Colonic mucosa (tissue), 4 donors: ENCODE measurements at regions not wholly inside any gene's neighbourhood (a gene's known extent, or its start where the extent isn't known, plus 50 kb on each side); places are given as distances from the start of the nearest gene placed in this dataset.
"Not testable (repeated sequence)": the region's sequence is repeated elsewhere in the genome, so short reads cannot be mapped to it uniquely, and the experiment has no call there.

Experiments
- DNase-seq: peaks from one replicate; pipeline ENCODE4 v3.0.0-alpha.2; 2020
- H3K27ac ChIP-seq: fragments of 200-600 bp; one replicate; pipeline ENCODE4 v1.8.0; 2021
- H3K27me3 ChIP-seq: fragments of 200-600 bp; one replicate; pipeline ENCODE4 v1.8.0; 2021
- H3K36me3 ChIP-seq: fragments of 200-600 bp; one replicate; pipeline ENCODE4 v1.8.0; 2021
- H3K4me1 ChIP-seq: fragments of 200-600 bp; one replicate; pipeline ENCODE4 v1.8.0; 2021; ENCODE audit warnings: mild to moderate bottlenecking
- H3K4me3 ChIP-seq: fragments of 200-600 bp; one replicate; pipeline ENCODE4 v1.8.0; 2021
- H3K9ac ChIP-seq, 2 donors: one replicate each; pipeline ENCODE4 v1.7.0; 2013; ENCODE audit warnings: control low read depth in 2 of 2, low read depth in 2 of 2, low read length in 2 of 2
- H3K9me3 ChIP-seq: fragments of 200-600 bp; one replicate; pipeline ENCODE4 v1.8.0; 2021
- intact Hi-C: fragments of 100-400 bp; cut with DNase I; formaldehyde crosslinking; loops from one replicate; pipeline ENCODE4 v1.14.1; 2022
- TF ChIP-seq, protein P1 (sequence below): fragments of 200-600 bp; IDR thresholded peaks from one replicate; pipeline ENCODE4 v1.8.0; 2022; ENCODE audit warnings: antibody characterized with exemption, mild to moderate bottlenecking
- donor health status: healthy.
- donor health status: DM: no; HTN: no; CAD: no.
- donor health status: DM: no; HTN: no; CAD: no.

DNA sequence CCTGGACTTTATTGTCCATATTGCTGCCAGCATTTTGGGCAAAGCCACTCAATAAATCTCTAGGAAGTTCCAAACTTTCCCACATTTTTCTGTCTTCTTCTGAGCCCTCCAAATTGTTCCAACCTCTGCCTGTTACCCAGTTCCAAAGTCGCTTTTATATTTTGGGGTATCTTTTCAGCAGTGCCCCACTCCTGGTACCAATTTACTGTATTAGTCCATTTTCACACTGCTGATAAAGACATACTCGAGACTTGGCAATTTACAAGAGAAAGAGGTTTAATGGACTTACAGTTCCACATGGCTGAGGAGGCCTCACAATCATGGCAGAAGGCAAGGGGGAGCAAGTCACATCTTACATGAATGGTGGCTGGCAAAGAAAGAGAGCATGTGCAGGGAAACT is 53.4 kb downstream of the AHSP start:
- intact Hi-C loops, H3K9me3 ChIP-seq, DNase-seq, H3K27me3 ChIP-seq, H3K9ac ChIP-seq, H3K27ac ChIP-seq, H3K36me3 ChIP-seq, H3K4me3 ChIP-seq, H3K4me1 ChIP-seq: not testable (repeated sequence)

DNA sequence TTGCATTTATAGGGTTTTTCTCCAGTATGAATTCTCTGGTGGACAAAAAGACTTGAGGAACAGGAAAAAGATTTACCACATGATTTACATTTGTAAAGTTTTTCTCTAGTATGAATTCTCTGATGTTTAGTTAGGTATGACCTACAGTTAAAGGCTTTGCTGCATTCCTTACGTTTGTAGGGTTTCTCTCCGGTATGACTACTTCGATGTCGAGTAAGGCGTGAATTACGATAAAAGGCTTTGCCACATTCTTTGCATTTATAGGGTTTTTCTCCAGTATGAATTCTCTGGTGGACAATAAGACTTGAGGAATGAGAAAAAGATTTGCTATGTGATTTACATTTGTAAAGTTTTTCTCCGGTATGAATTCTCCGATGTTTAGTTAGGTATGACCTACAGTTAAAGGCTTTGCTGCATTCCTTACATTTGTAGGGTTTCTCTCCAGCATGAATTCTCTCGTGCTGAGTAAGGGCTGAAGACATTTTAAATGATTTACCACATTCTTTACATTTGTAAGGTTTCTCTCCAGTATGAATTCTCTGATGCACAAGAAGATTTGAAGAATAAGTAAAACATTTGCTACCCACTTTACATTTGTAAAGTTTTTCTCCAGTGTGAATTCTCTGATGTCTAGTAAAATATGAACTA is 74.2 kb downstream of the AHSP start:
- intact Hi-C loops, H3K9me3 ChIP-seq: not testable (repeated sequence)

DNA sequence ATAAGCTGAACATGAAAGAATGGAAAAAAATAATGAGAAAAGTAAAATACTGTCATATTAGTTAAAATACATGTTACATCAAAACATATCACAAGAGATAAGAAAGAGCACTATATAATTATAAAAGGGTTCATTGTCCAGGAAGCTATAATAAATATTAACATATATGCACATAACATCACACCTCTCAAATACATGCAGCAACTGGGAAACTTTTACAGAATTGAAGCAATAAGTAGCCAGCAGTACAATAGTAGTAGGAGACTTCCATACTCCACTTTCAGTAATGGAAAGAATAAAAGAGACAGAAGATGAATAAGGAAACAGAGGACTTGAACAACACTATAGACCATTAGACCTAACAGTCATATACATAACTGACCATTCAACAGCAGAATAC is 90.4 kb downstream of the AHSP start:
- no peaks in the 10 kb centered on the region for H3K27me3 ChIP-seq
- intact Hi-C loops = no loop called here
- no peak overlapping the region for H3K9ac ChIP-seq
- no peaks in the 10 kb centered on the region for H3K9me3 ChIP-seq
- TF ChIP-seq, protein P1, sequence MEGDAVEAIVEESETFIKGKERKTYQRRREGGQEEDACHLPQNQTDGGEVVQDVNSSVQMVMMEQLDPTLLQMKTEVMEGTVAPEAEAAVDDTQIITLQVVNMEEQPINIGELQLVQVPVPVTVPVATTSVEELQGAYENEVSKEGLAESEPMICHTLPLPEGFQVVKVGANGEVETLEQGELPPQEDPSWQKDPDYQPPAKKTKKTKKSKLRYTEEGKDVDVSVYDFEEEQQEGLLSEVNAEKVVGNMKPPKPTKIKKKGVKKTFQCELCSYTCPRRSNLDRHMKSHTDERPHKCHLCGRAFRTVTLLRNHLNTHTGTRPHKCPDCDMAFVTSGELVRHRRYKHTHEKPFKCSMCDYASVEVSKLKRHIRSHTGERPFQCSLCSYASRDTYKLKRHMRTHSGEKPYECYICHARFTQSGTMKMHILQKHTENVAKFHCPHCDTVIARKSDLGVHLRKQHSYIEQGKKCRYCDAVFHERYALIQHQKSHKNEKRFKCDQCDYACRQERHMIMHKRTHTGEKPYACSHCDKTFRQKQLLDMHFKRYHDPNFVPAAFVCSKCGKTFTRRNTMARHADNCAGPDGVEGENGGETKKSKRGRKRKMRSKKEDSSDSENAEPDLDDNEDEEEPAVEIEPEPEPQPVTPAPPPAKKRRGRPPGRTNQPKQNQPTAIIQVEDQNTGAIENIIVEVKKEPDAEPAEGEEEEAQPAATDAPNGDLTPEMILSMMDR = no peak
- H3K27ac ChIP-seq = no peak overlapping the region
- DNase-seq = no peak
- H3K4me3 ChIP-seq = no peak overlapping the region
- no peaks in the 10 kb centered on the region for H3K36me3 ChIP-seq
- H3K4me1 ChIP-seq = no peaks in the 10 kb centered on the region

More for the DNA sequence above, 74.2 kb downstream of the AHSP start:
- H3K27me3 ChIP-seq, H3K4me1 ChIP-seq, H3K4me3 ChIP-seq, DNase-seq, H3K36me3 ChIP-seq, H3K27ac ChIP-seq, H3K9ac ChIP-seq: not testable (repeated sequence)

DNA sequence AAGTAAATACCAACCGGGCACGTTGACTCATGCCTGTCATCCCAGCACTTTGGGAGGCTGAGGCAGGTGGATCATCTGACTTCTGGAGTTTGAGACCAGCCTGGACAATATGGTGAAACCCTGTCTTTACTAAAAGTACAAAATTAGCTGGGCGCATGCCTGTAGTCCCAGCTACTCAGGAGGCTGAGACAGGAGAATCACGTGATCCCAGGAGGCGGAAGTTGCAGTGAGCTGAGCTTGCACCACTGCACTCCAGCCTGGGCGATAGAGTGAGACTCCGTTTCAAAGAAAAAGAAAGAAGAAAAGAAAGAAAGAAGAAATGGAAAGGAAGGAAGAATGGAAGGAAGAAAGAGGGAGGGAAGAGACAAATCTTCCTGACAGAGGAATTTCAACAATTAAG is 108.7 kb downstream of the AHSP start:
- Histone ChIP-seq H3K9ac (no peak overlapping the region), H3K4me1 (no peaks in the 10 kb centered on the region), H3K36me3 (no peaks in the 10 kb centered on the region), H3K4me3 (no peak overlapping the region), H3K9me3 (no peaks in the 10 kb centered on the region), H3K27me3 (no peaks in the 10 kb centered on the region), H3K27ac (no peak overlapping the region)
- intact Hi-C loops = no loop called here
- DNase-seq = no peak
- TF ChIP-seq, protein P1 = no peak

DNA sequence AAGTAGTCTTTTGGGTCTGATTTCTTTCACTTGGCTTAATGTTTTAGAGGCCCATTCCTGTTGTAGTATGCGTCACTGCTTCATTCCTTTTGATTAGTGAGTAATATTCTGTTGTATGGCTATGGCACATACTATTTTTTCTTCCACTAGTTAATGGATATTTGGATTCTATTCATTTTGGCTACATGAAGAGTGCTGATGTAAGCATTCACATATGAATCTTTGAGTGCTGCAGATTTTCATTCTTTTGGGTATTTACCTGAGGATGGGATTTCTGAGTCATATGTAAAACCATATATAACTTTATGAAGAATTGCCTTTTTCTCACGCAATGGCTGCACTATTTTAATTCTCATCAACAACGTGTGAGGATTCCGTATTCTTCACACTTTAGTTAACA is 113.6 kb downstream of the AHSP start:
- no peaks in the 10 kb centered on the region for H3K27me3 ChIP-seq
- TF ChIP-seq, protein P1 = no peak
- no peak for DNase-seq
- intact Hi-C loops = no loop called here
- H3K9ac ChIP-seq = no peak overlapping the region
- H3K27ac ChIP-seq = no peak overlapping the region
- no peaks in the 10 kb centered on the region for H3K4me1 ChIP-seq
- no peak overlapping the region for H3K4me3 ChIP-seq
- no peaks in the 10 kb centered on the region for H3K9me3 ChIP-seq
- H3K36me3 ChIP-seq = no peaks in the 10 kb centered on the region

DNA sequence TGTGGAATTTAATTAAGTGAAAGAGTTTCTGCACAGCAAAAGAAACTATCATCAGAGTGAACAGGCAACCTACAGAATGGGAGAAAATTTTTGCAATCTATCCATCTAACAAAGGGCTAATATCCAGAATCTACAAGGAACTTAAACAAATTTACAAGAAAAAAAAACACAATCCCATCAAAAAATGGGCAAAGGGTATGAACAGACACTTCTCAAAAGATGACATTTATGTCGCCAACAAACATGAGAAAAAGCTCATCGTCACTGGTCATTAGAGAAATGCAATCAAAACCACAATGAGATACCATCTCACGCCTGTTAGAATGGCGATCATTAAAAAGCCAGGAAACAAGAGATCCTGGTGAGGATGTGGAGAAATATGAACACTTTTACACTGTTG is 128.0 kb downstream of the AHSP start:
- H3K9ac ChIP-seq, H3K4me1 ChIP-seq, H3K27me3 ChIP-seq, intact Hi-C loops, H3K9me3 ChIP-seq, DNase-seq, H3K4me3 ChIP-seq, H3K27ac ChIP-seq, H3K36me3 ChIP-seq: not testable (repeated sequence)

DNA sequence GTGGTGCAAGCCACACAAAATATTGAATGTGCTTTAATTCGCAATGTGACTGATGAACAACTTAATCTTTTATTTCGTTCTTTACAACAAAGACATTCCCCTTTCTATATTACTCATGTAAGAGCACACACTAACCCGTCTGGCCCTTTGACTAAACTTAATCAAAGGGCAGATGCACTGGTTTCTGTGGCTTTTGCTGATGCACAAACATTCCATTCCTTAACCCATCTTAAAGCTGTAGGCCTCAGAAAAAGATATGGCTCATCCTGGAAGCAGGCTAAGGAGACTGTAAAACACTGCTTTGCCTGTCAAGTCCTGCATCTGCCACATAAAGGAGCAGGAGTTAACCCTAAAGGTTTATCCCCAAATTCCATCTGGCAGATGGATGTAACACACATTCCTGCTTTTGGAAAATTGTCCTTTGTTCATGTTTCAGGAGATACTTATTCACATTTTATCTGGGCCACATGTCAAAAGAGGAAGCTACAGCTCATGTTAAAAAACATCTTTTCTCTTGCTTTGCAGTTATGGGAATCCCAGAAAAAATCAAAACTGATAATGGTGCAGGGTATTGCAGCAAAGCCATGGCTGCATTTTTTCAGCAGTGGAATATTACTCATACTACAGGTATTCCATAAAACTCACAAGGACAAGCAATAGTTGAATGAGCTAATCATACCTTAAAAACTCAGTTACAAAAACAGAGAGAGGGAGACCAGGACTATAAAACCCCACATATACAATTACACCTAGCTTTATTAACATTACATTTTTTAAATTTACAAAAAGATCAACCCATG is 137.2 kb downstream of the AHSP start:
- DNase-seq = no peak
- Histone ChIP-seq H3K36me3 (no peaks in the 10 kb centered on the region), H3K9me3 (no peaks in the 10 kb centered on the region), H3K27me3 (no peaks in the 10 kb centered on the region), H3K27ac (no peak overlapping the region), H3K4me1 (no peaks in the 10 kb centered on the region), H3K9ac (no peak overlapping the region), H3K4me3 (no peak overlapping the region)
- TF ChIP-seq, protein P1 = no peak
- intact Hi-C loops = no loop called here
